GM21367 (cell line): ENCODE measurements at regions not wholly inside any gene's neighbourhood (a gene's known extent, or its start where the extent isn't known, plus 50 kb on each side); places are given as distances from the start of the nearest gene placed in this dataset.

Source experiments
- ATAC-seq: cut with Tn5 transposase; IDR thresholded peaks from one replicate; pipeline ENCODE4 v1.9.1; 2021; ENCODE audit not compliant: unreplicated experiment

GRCh38 chr12:92556637-92557421 is 146.0 kb upstream of the PLEKHG7 start:
- no peak for ATAC-seq

DNA sequence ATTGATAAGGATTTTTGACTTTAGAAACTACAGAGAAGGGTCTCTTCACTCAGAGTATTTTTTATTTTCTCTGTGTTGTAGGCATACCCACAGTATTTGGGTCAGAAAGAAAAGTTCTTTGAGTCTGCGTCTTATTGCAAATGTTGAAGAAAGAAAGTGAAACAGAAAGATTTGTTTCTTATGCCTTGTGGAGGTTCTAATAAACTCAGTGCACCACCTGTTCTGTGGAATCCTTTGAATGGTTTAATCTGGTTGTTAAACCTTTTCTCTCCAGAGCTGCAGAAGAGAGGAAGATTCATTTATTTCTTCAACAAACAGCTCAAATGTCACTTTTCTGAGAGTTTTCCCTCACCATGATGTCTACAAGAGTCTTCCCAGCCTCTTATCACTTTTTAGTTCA is 146.6 kb upstream of the PLEKHG7 start:
- no peak for ATAC-seq

GRCh38 chr12:92554158-92555073 is 148.4 kb upstream of the PLEKHG7 start:
- no peak for ATAC-seq

GRCh38 chr12:92553389-92553788 is 149.4 kb upstream of the PLEKHG7 start:
- no peak for ATAC-seq

GRCh38 chr12:92552412-92553108 is 150.2 kb upstream of the PLEKHG7 start:
- no peak for ATAC-seq

DNA sequence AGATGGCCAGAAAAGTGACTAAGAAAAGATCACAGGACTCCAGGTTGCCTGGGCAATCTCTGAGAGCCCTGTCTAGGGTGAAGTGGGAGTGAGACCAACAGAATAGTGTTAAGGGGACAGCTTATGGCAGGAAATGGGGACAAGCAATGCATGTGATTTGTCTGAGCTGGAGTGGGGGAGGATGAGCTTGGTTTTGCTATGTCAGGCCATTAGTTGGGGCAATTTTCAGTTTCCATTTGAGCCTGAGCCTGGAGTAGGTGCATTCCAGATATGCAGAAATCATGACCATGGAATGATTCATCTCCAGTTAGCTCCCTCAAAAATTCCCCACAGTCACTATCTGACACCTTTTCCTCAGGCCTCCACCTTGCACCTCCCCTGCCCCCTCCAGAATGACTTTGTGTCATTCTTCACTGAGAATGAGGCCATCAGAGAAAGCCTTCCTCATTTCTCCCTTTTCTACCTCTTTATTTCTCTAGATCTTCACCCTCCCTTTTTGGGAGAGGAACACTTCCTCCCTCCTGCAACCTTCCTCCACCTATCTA is 150.9 kb upstream of the PLEKHG7 start:
- ATAC-seq: peak; percentile 61

GRCh38 chr12:92551210-92551609 is 151.6 kb upstream of the PLEKHG7 start:
- ATAC-seq: no peak

- no peak for ATAC-seq
These were observed 152.1 kb upstream of the PLEKHG7 start for GRCh38 chr12:92550661-92551060.

DNA sequence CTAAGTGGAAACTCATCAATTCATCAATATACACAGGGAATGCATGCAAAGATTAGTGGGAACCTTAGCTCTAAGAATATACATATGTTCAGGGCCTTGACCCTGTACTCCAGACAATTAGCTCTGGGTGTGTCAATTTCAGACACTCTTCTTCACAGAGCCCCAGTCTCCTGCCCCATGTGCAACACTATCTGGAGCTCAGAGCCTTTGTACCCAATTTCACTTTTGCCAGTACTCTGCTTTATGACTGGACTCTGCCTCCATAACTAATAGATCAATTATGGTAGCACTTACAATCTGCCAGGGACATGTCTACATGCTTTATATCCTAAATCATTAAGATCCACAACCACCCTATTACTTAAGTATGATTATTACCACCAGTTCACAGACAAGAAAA is 152.5 kb upstream of the PLEKHG7 start:
- no peak for ATAC-seq

DNA sequence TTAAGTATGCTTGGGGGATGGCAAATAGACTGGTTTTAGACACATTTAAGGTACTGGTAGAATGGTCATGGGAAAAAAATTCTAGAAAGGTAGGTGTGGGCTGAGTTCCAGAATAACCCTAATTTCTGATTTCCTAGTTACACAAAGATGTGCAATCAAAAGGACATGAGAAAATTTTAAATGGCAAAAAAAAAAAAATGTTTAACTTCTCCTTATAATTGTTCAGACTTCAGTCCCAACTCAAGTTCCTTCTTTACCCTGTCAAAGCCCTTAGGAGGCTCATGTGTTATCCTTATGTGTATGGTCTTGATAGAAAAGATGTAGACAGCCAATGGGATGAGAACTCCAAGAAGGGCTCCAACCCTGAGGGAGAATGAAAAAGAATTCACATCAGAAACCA is 153.3 kb upstream of the PLEKHG7 start:
- no peak for ATAC-seq

DNA sequence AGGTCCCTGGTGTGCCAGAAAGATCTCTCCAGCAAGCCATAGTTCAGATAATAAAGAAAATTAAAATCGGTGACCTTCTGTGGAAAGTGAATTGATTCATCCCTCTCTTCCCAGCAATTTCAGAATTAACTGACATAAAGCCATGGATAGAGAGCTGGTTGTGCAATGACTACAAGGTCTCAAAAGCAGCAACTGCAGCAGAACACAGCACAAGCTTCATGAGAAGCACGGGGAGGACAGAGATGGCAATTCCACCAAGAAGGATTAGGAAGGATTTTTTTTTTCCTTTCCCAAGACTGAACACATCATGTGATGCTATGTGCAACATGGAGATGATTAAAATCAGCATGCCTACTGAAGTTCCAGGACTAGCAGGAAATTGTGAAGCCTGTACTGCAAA is 154.9 kb upstream of the PLEKHG7 start:
- no peak for ATAC-seq

DNA sequence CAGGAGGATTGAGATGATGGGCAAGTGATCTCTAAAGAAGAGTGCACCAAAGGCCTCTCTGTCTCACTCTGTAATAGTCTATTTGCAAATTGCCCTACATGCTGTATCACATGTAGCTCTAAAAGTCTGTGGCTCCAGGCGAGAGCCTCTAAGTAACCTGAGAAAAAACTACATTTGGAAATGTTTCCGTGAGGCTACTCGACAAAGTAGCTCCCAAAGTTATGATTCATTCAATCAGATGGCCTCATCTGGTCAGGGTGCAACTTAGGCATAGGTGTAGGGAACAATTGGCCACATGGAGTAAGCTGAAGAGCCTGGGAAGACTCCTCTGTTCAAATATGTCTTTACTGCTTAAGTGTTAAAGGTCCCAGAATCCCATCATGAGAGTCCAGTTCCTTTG is 155.4 kb upstream of the PLEKHG7 start:
- no peak for ATAC-seq

GRCh38 chr12:92546635-92547348 is 156.0 kb upstream of the PLEKHG7 start:
- ATAC-seq: peak; percentile 38

- ATAC-seq: no peak
These were observed 156.5 kb upstream of the PLEKHG7 start for GRCh38 chr12:92546259-92546634.

GRCh38 chr12:92544322-92544721 is 158.5 kb upstream of the PLEKHG7 start:
- no peak for ATAC-seq

DNA sequence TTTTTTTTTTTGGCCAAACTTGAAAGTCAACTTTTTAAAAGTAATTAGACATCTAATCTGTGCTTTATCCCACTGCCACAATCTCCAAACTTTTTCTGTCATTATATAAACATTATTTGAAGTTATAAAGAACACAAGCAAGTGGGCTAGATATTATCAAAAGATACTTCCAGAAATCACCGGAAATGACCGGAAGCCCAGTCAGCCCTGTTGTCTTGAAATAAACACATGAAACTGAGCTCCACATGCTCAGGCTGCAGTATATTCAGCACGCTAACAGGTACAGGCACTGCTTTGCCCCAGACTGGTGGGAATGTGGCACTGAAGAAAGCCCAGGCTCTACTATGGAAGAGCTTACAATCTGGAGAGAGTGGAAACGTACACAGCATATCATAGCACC is 158.9 kb upstream of the PLEKHG7 start:
- no peak for ATAC-seq

- ATAC-seq: no peak
These were observed 159.4 kb upstream of the PLEKHG7 start for GRCh38 chr12:92543359-92543758.

DNA sequence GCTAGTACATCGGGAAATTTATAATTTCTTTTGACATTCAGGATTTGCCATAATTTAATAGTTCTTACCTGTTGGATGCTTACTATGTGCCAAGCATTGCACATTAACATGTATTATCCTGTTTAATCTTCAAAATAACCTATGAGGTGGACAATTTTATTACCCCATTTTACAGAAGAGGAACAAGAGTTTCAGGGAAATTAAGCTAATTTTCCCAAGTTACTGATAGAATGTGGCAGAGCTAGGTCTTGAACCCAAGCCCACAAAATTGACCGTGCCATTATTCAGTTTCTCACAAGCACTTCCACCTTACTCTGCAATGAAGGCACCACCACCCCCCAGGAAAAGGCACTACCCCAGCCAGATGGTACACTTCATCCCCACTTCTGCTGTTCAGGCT is 161.1 kb upstream of the PLEKHG7 start:
- no peak for ATAC-seq

DNA sequence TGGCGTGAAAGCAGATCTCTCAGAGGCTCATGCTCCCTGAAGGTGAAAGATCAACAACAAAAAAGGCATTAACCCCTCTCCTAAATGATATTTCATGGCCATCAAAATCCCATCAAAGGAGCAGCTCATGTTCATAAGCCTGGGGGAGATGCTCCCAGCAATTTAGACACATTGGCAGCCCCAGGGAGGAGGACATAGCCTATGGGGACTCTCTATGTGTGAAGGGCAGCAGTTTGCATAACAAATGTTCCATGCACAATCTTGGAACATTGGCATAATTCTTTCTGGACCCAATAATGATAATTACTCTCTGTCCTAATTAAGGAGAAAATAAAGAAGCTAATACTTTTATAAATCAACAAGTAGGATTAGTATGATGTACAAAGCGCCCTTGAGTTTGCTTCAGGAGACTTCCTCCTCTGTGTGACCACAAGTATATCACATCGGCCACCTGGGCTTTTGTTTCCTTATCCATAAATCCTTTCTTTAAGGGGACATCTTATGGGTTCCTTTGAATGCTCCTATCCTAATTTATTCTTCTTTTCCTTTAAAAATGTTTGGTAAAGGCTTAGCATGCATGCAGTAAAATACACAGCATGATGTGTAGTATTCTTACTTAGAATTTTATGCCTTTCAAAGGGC is 161.9 kb upstream of the PLEKHG7 start:
- ATAC-seq: no peak
